ENCODE measurements at regions not wholly inside any gene's neighbourhood (a gene's known extent, or its start where the extent isn't known, plus 50 kb on each side); places are given as distances from the start of the nearest gene placed in this dataset.
A peak's percentile ranks its signal among the peaks of the same experiment; 100 is the strongest.
"Not testable (repeated sequence)": the region's sequence is repeated elsewhere in the genome, so short reads cannot be mapped to it uniquely, and the experiment has no call there.

GRCh38 chr1:105017587-105017986 is 1267.9 kb downstream of the AMY1C start:
- DNase-seq (ENCODE audit: insufficient read length, low spot score) (no peak), FAIRE-seq (no peak)
- TF ChIP-seq PAX5 (IDR thresholded peaks at IDR 0.05; ENCODE audit: insufficient read depth, low read length, severe bottlenecking) = no peak
- TF ChIP-seq POU2F2 (IDR thresholded peaks at IDR 0.05; ENCODE audit: low read depth, low read length) = no peak
- no peak for TF ChIP-seq SPI1 (IDR thresholded peaks at IDR 0.05; ENCODE audit: low read depth, low read length)

GRCh38 chr1:105023719-105024118 is 1274.0 kb downstream of the AMY1C start:
- TF ChIP-seq SPI1 (IDR thresholded peaks at IDR 0.05; ENCODE audit: low read depth, low read length) (no peak), POU2F2 (IDR thresholded peaks at IDR 0.05; ENCODE audit: low read depth, low read length) (no peak), PAX5 (IDR thresholded peaks at IDR 0.05; ENCODE audit: insufficient read depth, low read length, severe bottlenecking) (no peak), TAF1 (IDR thresholded peaks at IDR 0.05; ENCODE audit: low read depth, low read length) (no peak), POLR2AphosphoS5 (IDR thresholded peaks at IDR 0.05; ENCODE audit: low read depth, low read length) (no peak), POLR2A (IDR thresholded peaks at IDR 0.05; ENCODE audit: low read depth, low read length) (no peak)
- DNase-seq (ENCODE audit: insufficient read length, low spot score) = no peak
- FAIRE-seq = no peak

- DNase-seq (ENCODE audit: insufficient read length, low spot score) (no peak), FAIRE-seq (no peak)
- TF ChIP-seq SPI1 (IDR thresholded peaks at IDR 0.05; ENCODE audit: low read depth, low read length) = peak; percentile 36
- no peak for TF ChIP-seq POU2F2 (IDR thresholded peaks at IDR 0.05; ENCODE audit: low read depth, low read length)
Measured at GRCh38 chr1:105027838-105028471, 1278.3 kb downstream of the AMY1C start.

GRCh38 chr1:105072446-105072845 is 1322.7 kb downstream of the AMY1C start:
- FAIRE-seq (no peak), DNase-seq (ENCODE audit: insufficient read length, low spot score) (no peak)
- no peak for TF ChIP-seq SPI1 (IDR thresholded peaks at IDR 0.05; ENCODE audit: low read depth, low read length)
- no peak for TF ChIP-seq TAF1 (IDR thresholded peaks at IDR 0.05; ENCODE audit: low read depth, low read length)

- no peak for FAIRE-seq
- no peak for DNase-seq (ENCODE audit: insufficient read length, low spot score)
- no peak for TF ChIP-seq POLR2A (IDR thresholded peaks at IDR 0.05; ENCODE audit: low read depth, low read length)
- no peak for TF ChIP-seq SPI1 (IDR thresholded peaks at IDR 0.05; ENCODE audit: low read depth, low read length)
- TF ChIP-seq POU2F2 (IDR thresholded peaks at IDR 0.05; ENCODE audit: low read depth, low read length) = no peak
- TF ChIP-seq PAX5 (IDR thresholded peaks at IDR 0.05; ENCODE audit: insufficient read depth, low read length, severe bottlenecking) = no peak
- TF ChIP-seq TAF1 (IDR thresholded peaks at IDR 0.05; ENCODE audit: low read depth, low read length) = no peak
- TF ChIP-seq POLR2AphosphoS5 (IDR thresholded peaks at IDR 0.05; ENCODE audit: low read depth, low read length) = no peak
Measured at GRCh38 chr1:105072850-105073249, 1323.2 kb downstream of the AMY1C start.

GRCh38 chr1:105073660-105074059 is 1324.0 kb downstream of the AMY1C start:
- DNase-seq (ENCODE audit: insufficient read length, low spot score) (no peak), FAIRE-seq (no peak)
- TF ChIP-seq POU2F2 (IDR thresholded peaks at IDR 0.05; ENCODE audit: low read depth, low read length) = no peak
- TF ChIP-seq POLR2A (IDR thresholded peaks at IDR 0.05; ENCODE audit: low read depth, low read length) = no peak
- no peak for TF ChIP-seq SPI1 (IDR thresholded peaks at IDR 0.05; ENCODE audit: low read depth, low read length)
- no peak for TF ChIP-seq TAF1 (IDR thresholded peaks at IDR 0.05; ENCODE audit: low read depth, low read length)
- TF ChIP-seq PAX5 (IDR thresholded peaks at IDR 0.05; ENCODE audit: insufficient read depth, low read length, severe bottlenecking) = no peak
- no peak for TF ChIP-seq POLR2AphosphoS5 (IDR thresholded peaks at IDR 0.05; ENCODE audit: low read depth, low read length)

- DNase-seq (ENCODE audit: insufficient read length, low spot score) (no peak), FAIRE-seq (no peak)
- TF ChIP-seq SPI1 (IDR thresholded peaks at IDR 0.05; ENCODE audit: low read depth, low read length) (no peak), PAX5 (IDR thresholded peaks at IDR 0.05; ENCODE audit: insufficient read depth, low read length, severe bottlenecking) (no peak), POU2F2 (IDR thresholded peaks at IDR 0.05; ENCODE audit: low read depth, low read length) (no peak), POLR2A (IDR thresholded peaks at IDR 0.05; ENCODE audit: low read depth, low read length) (no peak), TAF1 (IDR thresholded peaks at IDR 0.05; ENCODE audit: low read depth, low read length) (no peak), POLR2AphosphoS5 (IDR thresholded peaks at IDR 0.05; ENCODE audit: low read depth, low read length) (no peak)
Measured at GRCh38 chr1:105083611-105084010, 1333.9 kb downstream of the AMY1C start.

GRCh38 chr1:105087506-105087905 is 1337.8 kb downstream of the AMY1C start:
- DNase-seq (ENCODE audit: insufficient read length, low spot score) (no peak), FAIRE-seq (no peak)
- TF ChIP-seq POLR2AphosphoS5 (IDR thresholded peaks at IDR 0.05; ENCODE audit: low read depth, low read length) (no peak), POU2F2 (IDR thresholded peaks at IDR 0.05; ENCODE audit: low read depth, low read length) (no peak), PAX5 (IDR thresholded peaks at IDR 0.05; ENCODE audit: insufficient read depth, low read length, severe bottlenecking) (no peak), SPI1 (IDR thresholded peaks at IDR 0.05; ENCODE audit: low read depth, low read length) (no peak), TAF1 (IDR thresholded peaks at IDR 0.05; ENCODE audit: low read depth, low read length) (no peak), POLR2A (IDR thresholded peaks at IDR 0.05; ENCODE audit: low read depth, low read length) (no peak)

- DNase-seq (ENCODE audit: insufficient read length, low spot score) (no peak), FAIRE-seq (no peak)
- TF ChIP-seq TAF1 (IDR thresholded peaks at IDR 0.05; ENCODE audit: low read depth, low read length) (no peak), POLR2A (IDR thresholded peaks at IDR 0.05; ENCODE audit: low read depth, low read length) (no peak), SPI1 (IDR thresholded peaks at IDR 0.05; ENCODE audit: low read depth, low read length) (no peak), POU2F2 (IDR thresholded peaks at IDR 0.05; ENCODE audit: low read depth, low read length) (no peak), PAX5 (IDR thresholded peaks at IDR 0.05; ENCODE audit: insufficient read depth, low read length, severe bottlenecking) (no peak), POLR2AphosphoS5 (IDR thresholded peaks at IDR 0.05; ENCODE audit: low read depth, low read length) (no peak)
Measured at GRCh38 chr1:105088166-105088565, 1338.5 kb downstream of the AMY1C start.

GRCh38 chr1:105093893-105094292 is 1344.2 kb downstream of the AMY1C start:
- not testable (repeated sequence) for FAIRE-seq

GRCh38 chr1:105100102-105100501 is 1350.4 kb downstream of the AMY1C start:
- no peak for TF ChIP-seq TAF1 (IDR thresholded peaks at IDR 0.05; ENCODE audit: low read depth, low read length)
- no peak for TF ChIP-seq POLR2A (IDR thresholded peaks at IDR 0.05; ENCODE audit: low read depth, low read length)
- no peak for TF ChIP-seq POLR2AphosphoS5 (IDR thresholded peaks at IDR 0.05; ENCODE audit: low read depth, low read length)
- TF ChIP-seq SPI1 (IDR thresholded peaks at IDR 0.05; ENCODE audit: low read depth, low read length) = no peak
- TF ChIP-seq POU2F2 (IDR thresholded peaks at IDR 0.05; ENCODE audit: low read depth, low read length) = no peak
- no peak for TF ChIP-seq PAX5 (IDR thresholded peaks at IDR 0.05; ENCODE audit: insufficient read depth, low read length, severe bottlenecking)
- DNase-seq (ENCODE audit: insufficient read length, low spot score) (no peak), FAIRE-seq (no peak)

More at GRCh38 chr1:105093893-105094292, 1344.2 kb downstream of the AMY1C start:
- DNase-seq (ENCODE audit: insufficient read length, low spot score) = not testable (repeated sequence)
